Activated CD4-positive, alpha-beta memory T cell treated with anti-CD3 and anti-CD28 coated beads, Interleukin-2, amount 10 ng/mL, durations not matched to agents 7 days and 5 days (primary cell): ENCODE measurements at regions not wholly inside any gene's neighbourhood (a gene's known extent, or its start where the extent isn't known, plus 50 kb on each side); places are given as distances from the start of the nearest gene placed in this dataset.

Source experiments
- CTCF ChIA-PET: fragments of 350-600 bp; sonication (Branson Sonifier 250); formaldehyde crosslinking; loops from one replicate; lab custom pipeline; 2021; ENCODE audit warnings: antibody characterized with exemption, inconsistent platforms; lab: Charles Lee
- POLR2A ChIA-PET: fragments of 350-600 bp; sonication (Branson Sonifier 250); formaldehyde crosslinking; loops from one replicate; lab custom pipeline; 2021; ENCODE audit warnings: antibody characterized with exemption; lab: Charles Lee
- DNase-seq: peaks from one replicate; pipeline ENCODE4 v3.0.0-alpha.2; 2020
- H3K27ac Mint-ChIP-seq: one replicate; pipeline ENCODE4 v1.8.0; 2021; ENCODE audit warnings: mild to moderate bottlenecking, mixed read lengths
- H3K27me3 Mint-ChIP-seq: one replicate; pipeline ENCODE4 v1.8.0; 2021; ENCODE audit warnings: mixed read lengths
- H3K36me3 Mint-ChIP-seq: one replicate; pipeline ENCODE4 v1.8.0; 2021; ENCODE audit warnings: low read depth, mixed read lengths
- H3K4me1 Mint-ChIP-seq: one replicate; pipeline ENCODE4 v1.8.0; 2021; ENCODE audit warnings: mixed read lengths
- H3K4me3 Mint-ChIP-seq: one replicate; pipeline ENCODE4 v1.8.0; 2021; ENCODE audit warnings: mild to moderate bottlenecking, mixed read lengths
- H3K9me3 Mint-ChIP-seq: one replicate; pipeline ENCODE4 v1.8.0; 2021; ENCODE audit warnings: mixed read lengths

DNA sequence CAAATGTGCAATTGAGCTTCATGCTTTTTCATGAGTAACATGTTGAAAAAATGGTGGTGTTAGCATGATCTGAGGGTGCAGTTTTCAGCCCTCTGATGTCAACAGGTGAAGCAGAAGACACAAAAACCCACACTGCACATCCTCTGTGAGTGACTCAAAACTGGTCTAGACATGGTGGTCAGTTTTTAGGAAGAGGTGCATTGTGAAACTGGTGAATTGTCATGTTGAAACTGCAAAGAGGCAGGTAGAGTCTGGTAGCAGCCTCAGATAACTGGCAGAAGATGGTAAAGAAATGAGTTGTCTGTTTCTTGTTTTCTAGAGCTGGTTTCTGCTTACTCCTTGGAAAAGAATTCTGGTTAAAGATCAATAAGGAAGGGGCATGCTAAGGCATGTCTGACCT lies 97.3 kb upstream of the HMCN1 start:
- DNase-seq, result peak; percentile 61
- H3K4me3 Mint-ChIP-seq, result no peak overlapping the region
- H3K9me3 Mint-ChIP-seq, result peaks cover 32% of the 10 kb centered on the region
- no peaks in the 10 kb centered on the region for H3K27me3 Mint-ChIP-seq
- peaks cover 45% of the 10 kb centered on the region for H3K36me3 Mint-ChIP-seq
- POLR2A ChIA-PET, result interaction anchor here (0.6 to 2.1 kb wide), 10 partner anchors 9 to 663 kb away, joined by 3 to 12 read pairs (median 4); partner anchors contain the start of genes IVNS1ABP and NIBAN1
- H3K27ac Mint-ChIP-seq, result peak overlapping the region; percentile 82
- H3K4me1 Mint-ChIP-seq, result peaks cover 24% of the 10 kb centered on the region
- CTCF ChIA-PET, result interaction anchor here (0.7 to 2.1 kb wide), 6 partner anchors 11 to 400 kb away, joined by 3 to 9 read pairs (median 6); no protein-coding TSS in a partner anchor

DNA sequence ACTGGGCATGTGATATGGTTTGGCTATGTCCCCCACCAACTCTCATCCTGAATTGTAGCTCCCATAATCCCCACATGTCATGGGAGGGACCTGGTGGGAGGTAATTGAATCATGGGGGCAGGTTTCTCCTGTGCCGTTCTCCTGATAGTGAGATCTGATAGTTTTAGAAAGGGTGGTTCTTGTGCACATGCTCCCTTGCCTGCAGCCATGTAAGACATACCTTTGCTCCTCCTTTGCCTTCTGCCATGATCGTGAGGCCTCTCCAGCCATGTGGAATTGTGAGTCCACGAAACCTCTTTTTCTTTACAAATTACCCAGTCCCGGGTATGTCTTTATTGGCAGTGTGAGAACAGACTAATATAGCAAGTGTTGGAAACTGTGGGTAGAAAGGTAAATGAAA lies 99.5 kb upstream of the HMCN1 start:
- ChIA-PET CTCF (interaction anchor here (2.1 kb wide), 2 partner anchors 38 to 75 kb away, joined by 5 to 9 read pairs; no protein-coding TSS in a partner anchor), POLR2A (no interaction called here)
- Mint-ChIP-seq H3K27ac (no peak overlapping the region), H3K9me3 (peaks cover 29% of the 10 kb centered on the region), H3K4me1 (peaks cover 24% of the 10 kb centered on the region), H3K4me3 (no peak overlapping the region), H3K27me3 (no peaks in the 10 kb centered on the region), H3K36me3 (peaks cover 28% of the 10 kb centered on the region)
- no peak for DNase-seq

DNA sequence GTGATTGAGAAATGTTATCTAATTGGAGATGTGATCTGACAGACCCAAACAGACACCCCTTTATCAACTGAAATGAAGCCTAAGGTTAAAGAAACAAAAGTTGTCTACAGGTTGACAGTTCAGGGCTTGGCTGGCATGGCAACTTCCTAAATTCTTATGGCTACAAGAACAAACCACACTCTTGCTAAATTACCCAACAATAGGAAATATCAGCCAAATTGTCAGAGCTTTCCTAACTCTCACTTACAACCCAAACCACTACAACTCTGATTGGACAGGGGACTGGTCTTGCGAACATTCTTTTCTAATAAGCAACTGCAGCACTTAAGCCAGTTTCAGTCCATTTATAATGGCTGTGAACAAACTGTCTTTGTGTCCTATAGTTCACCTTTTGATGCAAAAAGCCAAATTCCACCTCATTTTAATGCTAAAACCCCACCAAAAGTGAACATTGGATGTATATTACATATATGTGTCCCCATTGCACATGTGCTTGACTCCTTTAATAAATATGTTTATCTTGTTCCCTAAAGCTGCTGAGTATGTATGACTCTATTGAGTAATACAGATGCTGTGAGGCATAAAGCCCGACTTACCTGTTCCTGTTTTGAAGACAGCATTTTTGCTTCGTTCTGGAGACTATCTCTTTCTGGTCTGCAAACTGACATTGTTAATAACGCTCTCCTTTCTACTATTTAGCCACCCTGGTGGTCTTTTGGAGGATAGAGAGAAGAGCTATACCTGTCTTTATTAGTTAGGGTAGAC lies 101.3 kb upstream of the HMCN1 start:
- H3K27ac Mint-ChIP-seq, result no peak overlapping the region
- H3K4me1 Mint-ChIP-seq, result peaks cover 23% of the 10 kb centered on the region
- no peak for DNase-seq
- H3K4me3 Mint-ChIP-seq, result no peak overlapping the region
- H3K9me3 Mint-ChIP-seq, result peaks cover 21% of the 10 kb centered on the region
- H3K27me3 Mint-ChIP-seq, result no peaks in the 10 kb centered on the region
- CTCF ChIA-PET, result no interaction called here
- POLR2A ChIA-PET, result no interaction called here
- peaks cover 19% of the 10 kb centered on the region for H3K36me3 Mint-ChIP-seq

DNA sequence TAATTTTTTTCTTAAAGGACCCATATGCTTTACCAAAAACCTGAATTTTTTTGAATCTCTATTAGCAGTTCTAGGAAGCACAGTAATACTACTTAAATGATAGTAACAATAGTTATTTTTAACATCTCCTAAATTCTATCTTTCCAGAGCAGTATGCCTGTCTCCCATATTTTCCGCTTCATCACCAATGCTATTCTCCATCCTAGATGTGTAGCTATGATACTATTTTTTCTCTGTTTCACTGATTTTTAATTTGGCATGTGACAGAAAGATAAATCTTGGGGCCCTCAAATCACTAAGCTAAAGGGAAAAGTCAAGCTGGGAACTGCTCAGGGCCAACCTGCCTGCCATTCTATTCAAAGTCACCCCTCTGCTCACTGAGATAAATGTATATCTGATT lies 102.3 kb upstream of the HMCN1 start:
- H3K4me3 Mint-ChIP-seq, result no peak overlapping the region
- H3K9me3 Mint-ChIP-seq, result peaks cover 12% of the 10 kb centered on the region
- DNase-seq, result no peak
- H3K27me3 Mint-ChIP-seq, result no peaks in the 10 kb centered on the region
- ChIA-PET POLR2A (no interaction called here), CTCF (no interaction called here)
- H3K36me3 Mint-ChIP-seq, result peaks cover 13% of the 10 kb centered on the region
- H3K4me1 Mint-ChIP-seq, result peaks cover 14% of the 10 kb centered on the region
- H3K27ac Mint-ChIP-seq, result no peak overlapping the region

DNA sequence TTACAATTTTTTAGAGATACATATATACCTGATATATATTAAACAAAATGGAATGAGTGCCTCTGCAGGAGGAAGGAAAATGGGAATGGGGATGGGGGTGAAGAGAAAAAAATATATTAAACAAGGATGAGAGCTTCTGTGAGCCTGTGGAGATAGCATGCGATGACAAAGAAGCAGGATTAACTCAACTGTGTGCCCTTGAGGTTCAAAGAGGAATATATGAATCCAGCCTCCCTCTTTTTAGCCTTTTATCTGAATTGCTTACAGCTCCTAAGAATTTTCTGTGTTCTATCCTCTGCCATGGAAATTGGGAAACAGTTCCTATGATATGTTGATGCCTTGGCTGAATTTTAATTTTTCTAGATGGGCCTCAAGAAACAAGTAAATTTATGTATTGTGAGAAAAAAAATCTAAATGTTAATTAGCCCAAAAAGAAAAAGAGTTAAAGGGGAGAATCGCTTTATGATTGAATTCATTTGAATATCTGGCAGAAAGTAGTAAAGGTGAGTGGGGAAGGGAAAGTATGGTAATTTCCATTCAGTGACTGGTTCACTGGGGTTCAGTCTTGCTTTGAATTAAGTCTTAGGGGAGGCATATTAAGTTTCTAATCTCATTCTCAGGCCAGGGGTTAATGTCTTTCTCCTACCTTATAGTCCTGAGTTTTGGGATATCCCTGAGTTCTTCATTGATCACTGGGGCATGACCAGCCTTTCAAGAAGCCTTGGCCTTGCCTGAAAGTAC lies 106.3 kb upstream of the HMCN1 start:
- Mint-ChIP-seq H3K27me3 (no peaks in the 10 kb centered on the region), H3K36me3 (no peaks in the 10 kb centered on the region), H3K4me1 (no peaks in the 10 kb centered on the region), H3K27ac (no peak overlapping the region), H3K9me3 (no peaks in the 10 kb centered on the region), H3K4me3 (no peak overlapping the region)
- no peak for DNase-seq
- ChIA-PET POLR2A (no interaction called here), CTCF (no interaction called here)

DNA sequence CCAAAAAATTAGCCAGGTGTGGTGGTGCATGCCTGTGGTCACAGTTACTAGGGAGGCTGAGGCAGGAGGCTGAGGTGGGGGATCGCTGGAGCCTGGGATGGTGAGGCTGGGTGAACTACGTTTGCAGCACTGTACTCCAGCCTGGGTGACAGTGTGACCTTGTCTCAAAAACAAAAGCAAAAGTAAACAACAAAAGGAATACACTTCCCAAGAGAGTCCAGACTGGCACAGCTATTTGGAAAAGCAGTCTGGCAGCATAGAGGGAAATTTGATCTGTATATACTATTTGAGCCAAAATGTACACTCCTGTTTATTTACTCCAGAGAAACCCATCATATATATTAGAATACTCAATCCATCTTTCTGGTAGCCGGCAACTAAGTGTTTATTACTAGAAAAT lies 107.0 kb upstream of the HMCN1 start:
- no peaks in the 10 kb centered on the region for H3K9me3 Mint-ChIP-seq

DNA sequence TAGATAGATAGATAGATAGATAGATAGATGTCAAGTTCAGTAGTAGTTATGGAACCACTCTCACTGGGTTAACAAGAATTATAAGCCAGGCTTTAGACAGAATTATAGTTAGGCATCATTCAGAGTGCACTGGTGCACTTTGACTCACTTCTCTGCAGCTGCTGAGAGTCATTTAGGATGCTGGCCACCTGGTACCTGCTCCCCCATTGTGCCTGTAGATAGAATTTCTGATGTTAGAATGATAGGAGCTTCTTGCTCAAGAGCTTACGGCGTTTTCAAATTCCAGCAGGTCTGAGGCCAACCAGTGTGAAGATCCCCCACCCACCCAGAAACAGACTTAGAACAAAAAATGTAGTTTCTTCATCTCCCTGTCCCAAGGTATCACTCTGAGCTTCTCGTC lies 107.8 kb upstream of the HMCN1 start:
- Mint-ChIP-seq H3K27me3 (no peaks in the 10 kb centered on the region), H3K9me3 (no peaks in the 10 kb centered on the region), H3K4me3 (no peak overlapping the region), H3K36me3 (no peaks in the 10 kb centered on the region), H3K27ac (no peak overlapping the region), H3K4me1 (no peaks in the 10 kb centered on the region)
- POLR2A ChIA-PET, result no interaction called here
- CTCF ChIA-PET, result interaction anchor here (1.2 kb wide), 1 partner anchor 30 kb away, joined by 3 read pairs; no protein-coding TSS in a partner anchor
- DNase-seq, result no peak

More for the DNA sequence above, 107.0 kb upstream of the HMCN1 start:
- Mint-ChIP-seq H3K4me1 (no peaks in the 10 kb centered on the region), H3K27ac (no peak overlapping the region), H3K27me3 (no peaks in the 10 kb centered on the region), H3K4me3 (no peak overlapping the region), H3K36me3 (no peaks in the 10 kb centered on the region)
- POLR2A ChIA-PET, result no interaction called here
- CTCF ChIA-PET, result no interaction called here
- no peak for DNase-seq

DNA sequence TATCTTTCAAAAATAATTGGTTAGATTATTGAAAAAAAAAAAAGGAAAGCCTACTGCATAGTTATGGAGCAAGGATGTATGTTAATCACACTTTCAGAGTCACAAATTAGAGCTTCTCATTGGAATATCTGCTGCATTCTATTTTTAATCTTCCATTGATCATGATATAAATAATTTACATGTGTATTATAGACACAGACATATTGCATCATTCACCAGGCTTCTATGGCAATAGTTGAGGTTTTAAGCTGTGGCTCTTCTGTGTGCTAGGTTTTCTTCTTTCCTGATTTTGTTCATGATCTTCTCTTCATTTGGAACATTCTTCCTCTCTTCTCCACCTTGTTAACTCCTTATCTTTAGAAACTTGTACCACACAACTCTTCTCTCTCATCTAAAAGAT lies 123.2 kb upstream of the HMCN1 start:
- ChIA-PET CTCF (no interaction called here), POLR2A (no interaction called here)
- H3K9me3 Mint-ChIP-seq, result peaks cover 8% of the 10 kb centered on the region
- no peak overlapping the region for H3K27ac Mint-ChIP-seq
- no peak overlapping the region for H3K4me3 Mint-ChIP-seq
- H3K4me1 Mint-ChIP-seq, result peaks cover 5% of the 10 kb centered on the region
- DNase-seq, result no peak
- peaks cover 2% of the 10 kb centered on the region for H3K27me3 Mint-ChIP-seq
- H3K36me3 Mint-ChIP-seq, result peaks cover 7% of the 10 kb centered on the region

DNA sequence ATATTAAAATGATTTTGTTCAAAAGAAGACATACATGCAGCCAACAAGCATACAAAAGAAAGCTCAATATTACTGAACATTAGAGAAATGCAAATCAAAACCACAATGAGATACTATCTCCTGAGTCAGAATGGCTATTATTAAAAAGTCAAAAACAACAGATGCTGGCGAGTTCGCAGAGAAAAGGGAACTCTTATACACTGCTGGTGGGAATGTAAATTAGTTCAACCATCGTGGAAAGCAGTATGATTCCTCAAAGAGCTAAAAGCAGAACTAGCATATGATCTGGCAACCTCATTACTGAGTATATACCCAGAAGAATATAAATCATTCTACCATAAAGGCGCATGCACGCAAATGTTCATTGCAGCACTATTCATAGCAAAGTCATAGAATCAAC lies 126.0 kb upstream of the HMCN1 start:
- Mint-ChIP-seq H3K27ac (no peak overlapping the region), H3K36me3 (peaks cover 2% of the 10 kb centered on the region), H3K4me3 (no peak overlapping the region), H3K9me3 (no peaks in the 10 kb centered on the region), H3K27me3 (peaks cover 2% of the 10 kb centered on the region), H3K4me1 (peaks cover 5% of the 10 kb centered on the region)
- CTCF ChIA-PET, result interaction anchor here (1.1 kb wide), 1 partner anchor 12 kb away, joined by 4 read pairs; no protein-coding TSS in a partner anchor
- POLR2A ChIA-PET, result no interaction called here
- DNase-seq, result no peak

DNA sequence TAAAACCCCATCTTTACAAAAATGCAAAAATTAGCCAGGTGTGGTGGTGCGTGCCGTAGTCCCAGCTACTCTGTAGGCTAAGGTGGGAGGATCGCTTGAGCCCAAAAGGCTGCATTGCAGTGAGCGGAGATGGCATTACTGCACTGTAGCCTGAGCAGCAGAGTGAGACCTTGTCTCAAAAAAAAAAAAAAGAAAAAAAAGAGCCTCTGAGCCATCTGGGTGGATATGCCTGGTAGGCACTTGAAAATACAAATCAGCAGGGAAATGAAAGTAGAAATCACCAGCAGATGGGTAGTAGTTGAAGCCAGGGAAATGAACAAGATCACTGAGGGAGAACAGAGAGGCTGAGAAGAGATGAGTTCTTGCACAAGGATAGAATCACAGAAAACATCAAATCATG lies 131.0 kb upstream of the HMCN1 start:
- Mint-ChIP-seq H3K27ac (no peak overlapping the region), H3K9me3 (no peaks in the 10 kb centered on the region), H3K27me3 (no peaks in the 10 kb centered on the region), H3K4me1 (no peaks in the 10 kb centered on the region), H3K4me3 (no peak overlapping the region), H3K36me3 (peaks cover 2% of the 10 kb centered on the region)
- ChIA-PET POLR2A (no interaction called here), CTCF (no interaction called here)
- DNase-seq, result no peak

DNA sequence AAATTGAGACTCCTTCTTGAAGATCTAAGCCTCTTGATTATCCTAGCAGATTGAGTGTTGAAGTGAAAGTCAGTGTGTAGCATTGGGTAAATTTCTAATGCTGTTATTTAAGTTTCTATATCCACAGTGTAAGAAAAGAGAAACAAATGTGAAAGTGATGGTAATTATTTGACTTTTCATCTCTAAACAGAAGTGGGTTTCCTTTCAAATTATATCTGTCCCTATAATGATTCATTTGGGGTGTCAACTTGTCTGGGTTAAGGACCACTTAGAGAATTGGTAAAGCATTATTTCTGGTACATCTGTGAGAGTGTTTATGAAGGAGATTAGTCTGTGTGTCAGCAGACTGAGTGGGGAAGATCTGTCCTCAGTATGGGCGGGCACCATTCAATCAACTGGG lies 133.0 kb upstream of the HMCN1 start:
- ChIA-PET CTCF (interaction anchor here (1.3 kb wide), 1 partner anchor 79 kb away, joined by 4 read pairs; no protein-coding TSS in a partner anchor), POLR2A (no interaction called here)
- Mint-ChIP-seq H3K4me1 (peaks cover under 1% of the 10 kb centered on the region), H3K36me3 (no peaks in the 10 kb centered on the region), H3K4me3 (no peak overlapping the region), H3K27me3 (no peaks in the 10 kb centered on the region), H3K9me3 (no peaks in the 10 kb centered on the region), H3K27ac (no peak overlapping the region)
- no peak for DNase-seq

DNA sequence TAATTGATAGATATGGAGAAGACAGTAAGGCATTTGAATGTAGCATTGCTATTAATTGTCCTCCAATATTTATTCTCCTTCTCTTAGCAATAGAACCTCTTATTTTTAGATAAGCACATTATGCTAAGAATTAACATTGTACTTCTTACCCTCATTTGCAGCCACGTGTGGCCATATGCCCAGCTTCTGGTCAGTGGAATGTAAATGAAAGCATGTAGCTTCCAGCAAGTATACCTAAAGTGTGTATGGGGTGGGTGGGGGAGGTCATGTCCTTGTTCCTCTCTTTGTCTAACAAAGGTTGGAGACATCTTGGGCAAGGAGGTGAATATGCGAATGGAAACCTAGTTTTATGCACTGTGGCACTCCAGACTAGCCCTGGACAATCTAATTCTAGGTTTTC lies 133.6 kb upstream of the HMCN1 start:
- CTCF ChIA-PET, result no interaction called here
- Mint-ChIP-seq H3K27me3 (no peaks in the 10 kb centered on the region), H3K9me3 (no peaks in the 10 kb centered on the region), H3K4me3 (no peak overlapping the region), H3K36me3 (no peaks in the 10 kb centered on the region), H3K4me1 (peaks cover 6% of the 10 kb centered on the region), H3K27ac (no peak overlapping the region)
- POLR2A ChIA-PET, result no interaction called here
- no peak for DNase-seq

DNA sequence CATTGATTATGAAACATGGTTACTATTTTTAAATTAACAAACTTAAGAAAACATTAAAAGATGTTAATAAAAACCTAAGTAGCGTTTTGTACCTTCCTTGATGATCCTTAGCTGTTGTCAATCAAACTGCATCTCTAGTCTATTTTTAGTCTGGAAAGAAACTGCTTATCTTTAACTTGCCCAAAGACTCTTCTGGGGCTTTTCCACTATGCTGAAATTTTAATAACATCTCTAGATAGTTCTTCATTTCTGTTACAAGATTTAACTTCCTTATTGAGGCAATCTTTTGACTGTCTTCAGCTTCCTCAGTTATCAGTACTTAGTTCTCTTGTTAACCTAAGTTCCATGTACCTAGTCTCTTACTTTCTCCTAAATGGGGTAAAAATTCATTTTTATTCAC lies 135.9 kb upstream of the HMCN1 start:
- no peaks in the 10 kb centered on the region for H3K27me3 Mint-ChIP-seq
- H3K27ac Mint-ChIP-seq, result no peak overlapping the region
- peaks cover 12% of the 10 kb centered on the region for H3K4me1 Mint-ChIP-seq
- CTCF ChIA-PET, result interaction anchor here (1.3 kb wide), 1 partner anchor 82 kb away, joined by 4 read pairs; no protein-coding TSS in a partner anchor
- no peak overlapping the region for H3K4me3 Mint-ChIP-seq
- H3K9me3 Mint-ChIP-seq, result no peaks in the 10 kb centered on the region
- DNase-seq, result no peak
- H3K36me3 Mint-ChIP-seq, result no peaks in the 10 kb centered on the region
- POLR2A ChIA-PET, result no interaction called here
